Astrocyte (in vitro differentiated cells and primary cell): ENCODE measurements at regions not wholly inside any gene's neighbourhood (a gene's known extent, or its start where the extent isn't known, plus 50 kb on each side); places are given as distances from the start of the nearest gene placed in this dataset.

Experiments used
- DNase-seq: peaks from one replicate; pipeline ENCODE4 v3.0.0-alpha.2; 2010; ENCODE audit warnings: low read depth
- FAIRE-seq: peaks from 2 replicates; lab custom pipeline; 2011; peaks lifted over from hg19 to GRCh38; lab: Jason Lieb, UNC
- H2AFZ ChIP-seq: 2 replicates; pipeline ENCODE4 v1.6.0; 2012; ENCODE audit warnings: low read depth, low read length, inconsistent platforms
- H3K27ac ChIP-seq: 2 replicates; pipeline ENCODE4 v1.5.1; 2011; ENCODE audit warnings: low read depth, low read length, inconsistent platforms
- H3K27me3 ChIP-seq: 2 replicates; pipeline ENCODE4 v1.6.0; 2011; ENCODE audit warnings: low read length, inconsistent platforms; ENCODE audit not compliant: insufficient read depth
- H3K36me3 ChIP-seq: 2 replicates; pipeline ENCODE4 v1.5.1; 2011; ENCODE audit warnings: low read length, inconsistent platforms; ENCODE audit not compliant: insufficient read depth
- H3K4me1 ChIP-seq: 2 replicates; pipeline ENCODE4 v1.5.1; 2011; ENCODE audit warnings: low read length, inconsistent platforms; ENCODE audit not compliant: insufficient read depth
- H3K4me2 ChIP-seq: 2 replicates; pipeline ENCODE4 v1.6.0; 2012; ENCODE audit warnings: low read length, inconsistent platforms
- H3K4me3 ChIP-seq: 2 replicates; pipeline ENCODE4 v1.5.1; 2011; ENCODE audit warnings: low read depth, mild to moderate bottlenecking, low read length, inconsistent platforms; ENCODE audit not compliant: insufficient read depth
- H3K79me2 ChIP-seq: 2 replicates; pipeline ENCODE4 v1.6.0; 2012; ENCODE audit warnings: mild to moderate bottlenecking, low read length, inconsistent platforms; ENCODE audit not compliant: insufficient read depth
- H3K9ac ChIP-seq: 2 replicates; pipeline ENCODE4 v1.6.0; 2012; ENCODE audit warnings: mild to moderate bottlenecking, low read length, inconsistent platforms
- H3K9me3 ChIP-seq: 2 replicates; pipeline ENCODE4 v1.5.1; 2012; ENCODE audit warnings: low read depth, mild to moderate bottlenecking, low read length, inconsistent platforms; ENCODE audit not compliant: insufficient read depth
- H4K20me1 ChIP-seq: 2 replicates; pipeline ENCODE4 v1.6.0; 2012; ENCODE audit warnings: low read length, inconsistent platforms; ENCODE audit not compliant: insufficient read depth
- H3K27ac Mint-ChIP-seq: one replicate; pipeline ENCODE4 v1.8.0; 2021; ENCODE audit warnings: mild to moderate bottlenecking, mixed read lengths; ENCODE audit not compliant: unreplicated experiment
- H3K27me3 Mint-ChIP-seq: one replicate; pipeline ENCODE4 v1.8.0; 2021; ENCODE audit warnings: low read depth, mixed read lengths; ENCODE audit not compliant: unreplicated experiment
- H3K36me3 Mint-ChIP-seq: one replicate; pipeline ENCODE4 v1.8.0; 2021; ENCODE audit warnings: low read depth, mixed read lengths; ENCODE audit not compliant: unreplicated experiment
- H3K4me1 Mint-ChIP-seq: one replicate; pipeline ENCODE4 v1.8.0; 2021; ENCODE audit warnings: low read depth, mixed read lengths; ENCODE audit not compliant: unreplicated experiment
- H3K4me3 Mint-ChIP-seq: one replicate; pipeline ENCODE4 v1.8.0; 2021; ENCODE audit warnings: mild to moderate bottlenecking, moderate library complexity, mixed read lengths; ENCODE audit not compliant: unreplicated experiment
- H3K9me3 Mint-ChIP-seq: one replicate; pipeline ENCODE4 v1.8.0; 2021; ENCODE audit warnings: mild to moderate bottlenecking, mixed read lengths; ENCODE audit not compliant: unreplicated experiment
- EZH2 ChIP-seq: IDR thresholded peaks from 2 replicates; pipeline ENCODE4 v1.6.1; 2012; ENCODE audit warnings: mild to moderate bottlenecking, low read length, inconsistent platforms; ENCODE audit not compliant: insufficient read depth
- TF ChIP-seq, protein P1 (sequence below): IDR thresholded peaks from 2 replicates; pipeline ENCODE4 v1.5.1; 2011; ENCODE audit warnings: low read depth, mild to moderate bottlenecking, inconsistent platforms, low read length, moderate library complexity; ENCODE audit not compliant: insufficient read depth

DNA sequence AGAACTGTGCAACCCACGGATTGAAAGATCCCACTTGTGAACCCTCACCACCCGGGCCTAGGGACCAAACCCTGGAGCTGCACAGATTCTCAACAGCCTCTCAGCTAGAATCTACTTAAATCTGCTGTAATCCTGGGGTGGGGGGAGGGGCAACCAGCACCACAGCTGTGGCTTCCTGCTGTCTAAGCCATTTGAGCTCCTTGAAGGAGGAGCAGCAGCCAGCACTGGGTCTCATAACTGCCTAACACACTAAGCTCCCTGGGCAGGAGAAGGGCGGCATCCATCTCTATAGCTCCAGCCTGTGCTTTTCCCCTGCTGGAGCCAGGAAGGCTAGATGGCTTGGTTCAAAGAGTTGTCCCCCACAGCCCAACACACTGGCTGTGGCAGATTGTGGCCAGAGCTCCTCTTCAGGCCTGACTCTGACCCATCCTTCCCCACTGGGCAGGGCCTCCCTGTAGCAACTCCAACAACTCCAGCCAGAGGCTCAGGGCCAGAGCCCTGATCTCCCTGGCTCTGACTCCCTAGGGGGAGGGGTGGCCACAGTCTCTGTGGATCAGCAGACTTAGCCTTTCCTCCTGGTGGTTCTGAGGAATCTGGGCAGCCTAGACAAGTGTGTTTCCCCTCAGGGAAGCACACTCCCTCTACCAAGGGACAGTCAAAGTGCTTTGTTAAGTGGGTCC is 72.0 kb upstream of the C9orf72 start:
- no peaks in the 10 kb centered on the region for H3K27me3 Mint-ChIP-seq
- no peaks in the 10 kb centered on the region for H3K4me1 Mint-ChIP-seq
- Histone ChIP-seq H3K27me3 (no peaks in the 10 kb centered on the region), H4K20me1 (no peaks in the 10 kb centered on the region), H3K4me2 (no peak overlapping the region), H3K9me3 (no peaks in the 10 kb centered on the region), H3K4me3 (no peak overlapping the region), H3K4me1 (no peaks in the 10 kb centered on the region), H2AFZ (no peak overlapping the region), H3K27ac (no peak overlapping the region), H3K36me3 (no peaks in the 10 kb centered on the region), H3K79me2 (no peaks in the 10 kb centered on the region), H3K9ac (no peak overlapping the region)
- TF ChIP-seq, protein P1, sequence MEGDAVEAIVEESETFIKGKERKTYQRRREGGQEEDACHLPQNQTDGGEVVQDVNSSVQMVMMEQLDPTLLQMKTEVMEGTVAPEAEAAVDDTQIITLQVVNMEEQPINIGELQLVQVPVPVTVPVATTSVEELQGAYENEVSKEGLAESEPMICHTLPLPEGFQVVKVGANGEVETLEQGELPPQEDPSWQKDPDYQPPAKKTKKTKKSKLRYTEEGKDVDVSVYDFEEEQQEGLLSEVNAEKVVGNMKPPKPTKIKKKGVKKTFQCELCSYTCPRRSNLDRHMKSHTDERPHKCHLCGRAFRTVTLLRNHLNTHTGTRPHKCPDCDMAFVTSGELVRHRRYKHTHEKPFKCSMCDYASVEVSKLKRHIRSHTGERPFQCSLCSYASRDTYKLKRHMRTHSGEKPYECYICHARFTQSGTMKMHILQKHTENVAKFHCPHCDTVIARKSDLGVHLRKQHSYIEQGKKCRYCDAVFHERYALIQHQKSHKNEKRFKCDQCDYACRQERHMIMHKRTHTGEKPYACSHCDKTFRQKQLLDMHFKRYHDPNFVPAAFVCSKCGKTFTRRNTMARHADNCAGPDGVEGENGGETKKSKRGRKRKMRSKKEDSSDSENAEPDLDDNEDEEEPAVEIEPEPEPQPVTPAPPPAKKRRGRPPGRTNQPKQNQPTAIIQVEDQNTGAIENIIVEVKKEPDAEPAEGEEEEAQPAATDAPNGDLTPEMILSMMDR = no peak
- no peak for TF ChIP-seq EZH2
- H3K27ac Mint-ChIP-seq = no peak overlapping the region
- DNase-seq (no peak), FAIRE-seq (no peak)
- H3K4me3 Mint-ChIP-seq = no peak overlapping the region
- H3K9me3 Mint-ChIP-seq = peaks cover 7% of the 10 kb centered on the region
- H3K36me3 Mint-ChIP-seq = no peaks in the 10 kb centered on the region

DNA sequence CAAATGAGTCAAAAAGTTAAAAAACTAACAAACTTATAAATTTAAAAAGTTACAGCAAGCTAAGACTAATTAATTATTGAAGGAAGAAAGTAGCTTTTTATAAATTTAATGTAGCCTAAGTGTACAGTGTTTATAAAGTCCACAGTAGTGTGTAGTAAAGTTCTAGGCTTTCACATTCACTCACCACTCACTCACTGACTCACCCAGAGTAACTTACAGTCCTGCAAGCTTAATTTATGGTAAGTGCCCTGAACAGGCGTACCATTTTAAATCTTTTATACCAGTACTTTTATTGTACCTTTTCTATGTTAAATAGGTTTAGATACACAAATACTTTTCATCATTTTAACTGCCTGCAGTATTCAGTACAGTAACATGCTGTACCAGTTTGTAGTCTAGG is 80.0 kb upstream of the C9orf72 start:
- Mint-ChIP-seq H3K27ac (no peak overlapping the region), H3K4me1 (no peaks in the 10 kb centered on the region), H3K27me3 (no peaks in the 10 kb centered on the region), H3K4me3 (no peak overlapping the region), H3K9me3 (peaks cover 3% of the 10 kb centered on the region), H3K36me3 (no peaks in the 10 kb centered on the region)
- FAIRE-seq (no peak), DNase-seq (no peak)
- TF ChIP-seq, protein P1 = no peak
- no peak for TF ChIP-seq EZH2
- Histone ChIP-seq H3K9me3 (no peaks in the 10 kb centered on the region), H3K9ac (no peak overlapping the region), H4K20me1 (no peaks in the 10 kb centered on the region), H3K4me2 (no peak overlapping the region), H3K79me2 (no peaks in the 10 kb centered on the region), H3K4me3 (no peak overlapping the region), H3K27me3 (no peaks in the 10 kb centered on the region), H3K27ac (no peak overlapping the region), H3K36me3 (no peaks in the 10 kb centered on the region), H2AFZ (no peak overlapping the region), H3K4me1 (no peaks in the 10 kb centered on the region)

DNA sequence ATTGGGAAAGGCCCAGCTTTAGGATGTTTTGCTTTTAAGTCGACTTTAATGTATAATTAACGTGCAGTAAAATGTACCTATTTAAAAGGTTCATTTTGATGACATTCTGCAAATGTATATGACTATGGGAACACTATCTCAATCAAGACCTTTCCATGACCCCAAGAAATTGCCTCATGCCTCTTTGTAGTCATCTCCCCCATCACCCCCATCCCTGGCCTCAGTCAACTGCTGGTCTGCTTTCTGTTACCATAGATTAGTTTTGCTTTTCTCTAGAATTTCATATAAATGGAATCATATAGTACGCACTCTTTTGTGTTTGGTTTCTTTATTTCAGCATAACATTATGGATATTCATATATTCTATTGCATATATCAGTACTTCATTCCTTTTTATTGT is 80.7 kb upstream of the C9orf72 start:
- no peak overlapping the region for H3K9ac ChIP-seq
- no peaks in the 10 kb centered on the region for H3K36me3 Mint-ChIP-seq
- no peak overlapping the region for H3K4me3 ChIP-seq
- no peak overlapping the region for H3K27ac Mint-ChIP-seq
- no peaks in the 10 kb centered on the region for H3K27me3 Mint-ChIP-seq
- H2AFZ ChIP-seq = no peak overlapping the region
- H3K9me3 Mint-ChIP-seq = no peaks in the 10 kb centered on the region
- TF ChIP-seq, protein P1 = no peak
- no peak for TF ChIP-seq EZH2
- no peaks in the 10 kb centered on the region for H3K9me3 ChIP-seq
- FAIRE-seq = no peak
- no peak overlapping the region for H3K27ac ChIP-seq
- H4K20me1 ChIP-seq = no peaks in the 10 kb centered on the region
- no peak overlapping the region for H3K4me2 ChIP-seq
- no peak overlapping the region for H3K4me3 Mint-ChIP-seq
- H3K4me1 ChIP-seq = no peaks in the 10 kb centered on the region
- H3K4me1 Mint-ChIP-seq = no peaks in the 10 kb centered on the region
- H3K79me2 ChIP-seq = no peaks in the 10 kb centered on the region
- H3K27me3 ChIP-seq = no peaks in the 10 kb centered on the region
- no peaks in the 10 kb centered on the region for H3K36me3 ChIP-seq
- DNase-seq = no peak
